ENCODE measurements at regions not wholly inside any gene's neighbourhood (a gene's known extent, or its start where the extent isn't known, plus 50 kb on each side); places are given as distances from the start of the nearest gene placed in this dataset.

DNA sequence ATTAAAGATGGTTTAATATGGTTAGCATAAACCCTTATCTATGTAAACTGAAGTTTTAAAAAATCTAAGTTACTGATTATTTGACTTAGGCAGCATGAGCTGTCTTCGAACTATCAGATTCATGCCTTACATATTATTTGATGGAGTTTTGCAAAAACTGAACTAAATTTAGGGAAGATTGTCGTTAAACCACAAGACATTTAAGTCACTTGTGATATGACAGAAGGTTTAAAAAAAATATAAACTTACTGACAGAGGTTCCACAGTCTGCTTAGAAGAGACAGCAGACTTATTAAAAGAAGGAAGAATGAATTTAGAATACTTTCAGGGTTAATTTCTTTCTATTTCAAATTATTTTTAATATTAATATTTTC is 110.9 kb upstream of the FRY start:
- H3K4me3 Mint-ChIP-seq = no peak overlapping the region

DNA sequence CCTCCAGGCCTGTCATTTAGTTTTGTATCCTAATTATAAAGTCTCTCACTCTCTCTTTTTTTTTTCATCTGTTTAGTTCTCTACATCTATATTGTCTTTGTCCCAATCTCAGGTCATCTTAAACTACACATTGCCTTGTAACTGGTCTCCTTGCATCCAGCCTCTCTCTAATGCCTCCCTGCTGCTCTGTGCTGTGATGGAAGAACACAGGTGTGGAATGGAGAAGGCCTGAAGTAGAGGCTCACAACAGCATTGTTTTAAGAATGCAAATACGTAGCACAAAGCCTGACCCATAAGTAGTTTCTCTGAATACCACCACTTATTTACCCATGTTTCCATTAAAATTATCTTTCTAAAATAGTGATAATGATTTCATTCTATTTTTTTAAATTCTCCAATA is 108.8 kb upstream of the FRY start:
- H3K27ac Mint-ChIP-seq = no peak overlapping the region
- H3K27ac ChIP-seq (ENCODE audit: low read depth in 1 of 2, low read length in 2 of 2) = no peak overlapping the region
- intact Hi-C loops (cut with DNase I, micrococcal nuclease) = no loop called here
- H3K36me3 ChIP-seq (ENCODE audit: insufficient read depth, low read length) = no peaks in the 10 kb centered on the region
- TF ChIP-seq, protein P1, sequence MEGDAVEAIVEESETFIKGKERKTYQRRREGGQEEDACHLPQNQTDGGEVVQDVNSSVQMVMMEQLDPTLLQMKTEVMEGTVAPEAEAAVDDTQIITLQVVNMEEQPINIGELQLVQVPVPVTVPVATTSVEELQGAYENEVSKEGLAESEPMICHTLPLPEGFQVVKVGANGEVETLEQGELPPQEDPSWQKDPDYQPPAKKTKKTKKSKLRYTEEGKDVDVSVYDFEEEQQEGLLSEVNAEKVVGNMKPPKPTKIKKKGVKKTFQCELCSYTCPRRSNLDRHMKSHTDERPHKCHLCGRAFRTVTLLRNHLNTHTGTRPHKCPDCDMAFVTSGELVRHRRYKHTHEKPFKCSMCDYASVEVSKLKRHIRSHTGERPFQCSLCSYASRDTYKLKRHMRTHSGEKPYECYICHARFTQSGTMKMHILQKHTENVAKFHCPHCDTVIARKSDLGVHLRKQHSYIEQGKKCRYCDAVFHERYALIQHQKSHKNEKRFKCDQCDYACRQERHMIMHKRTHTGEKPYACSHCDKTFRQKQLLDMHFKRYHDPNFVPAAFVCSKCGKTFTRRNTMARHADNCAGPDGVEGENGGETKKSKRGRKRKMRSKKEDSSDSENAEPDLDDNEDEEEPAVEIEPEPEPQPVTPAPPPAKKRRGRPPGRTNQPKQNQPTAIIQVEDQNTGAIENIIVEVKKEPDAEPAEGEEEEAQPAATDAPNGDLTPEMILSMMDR (IDR thresholded peaks at IDR 0.05) = no peak
- H3K9me3 ChIP-seq (ENCODE audit: control insufficient read depth in 1 of 2, insufficient read depth in 1 of 2, low read length in 2 of 2) = no peaks in the 10 kb centered on the region
- ChIA-PET POLR2A (no interaction called here), CTCF (no interaction called here)
- no peak overlapping the region for H3K4me3 Mint-ChIP-seq
- H3K4me3 ChIP-seq (ENCODE audit: low read length) = no peak overlapping the region
- H3K27me3 Mint-ChIP-seq = no peaks in the 10 kb centered on the region
- no peak for DNase-seq
- H3K36me3 Mint-ChIP-seq (ENCODE audit: low read depth) = no peaks in the 10 kb centered on the region
- H3K9me3 Mint-ChIP-seq = no peaks in the 10 kb centered on the region
- peaks cover 7% of the 10 kb centered on the region for H3K4me1 ChIP-seq (ENCODE audit: insufficient read depth, low read length)
- no peak for ATAC-seq (ENCODE audit: poor library complexity)
- no peaks in the 10 kb centered on the region for H3K27me3 ChIP-seq (ENCODE audit: control insufficient read depth in 1 of 2, insufficient read depth in 2 of 2, low read length in 2 of 2)
- peaks cover 8% of the 10 kb centered on the region for H3K4me1 Mint-ChIP-seq (ENCODE audit: low read depth)

More for the DNA sequence above, 110.9 kb upstream of the FRY start:
- Mint-ChIP-seq H3K27ac (peak overlapping the region; percentile 55), H3K4me1 (ENCODE audit: low read depth) (peaks cover 6% of the 10 kb centered on the region), H3K36me3 (ENCODE audit: low read depth) (no peaks in the 10 kb centered on the region), H3K9me3 (no peaks in the 10 kb centered on the region), H3K27me3 (no peaks in the 10 kb centered on the region)
- Histone ChIP-seq H3K27ac (ENCODE audit: low read depth in 1 of 2, low read length in 2 of 2) (no peak overlapping the region), H3K9me3 (ENCODE audit: control insufficient read depth in 1 of 2, insufficient read depth in 1 of 2, low read length in 2 of 2) (no peaks in the 10 kb centered on the region), H3K27me3 (ENCODE audit: control insufficient read depth in 1 of 2, insufficient read depth in 2 of 2, low read length in 2 of 2) (no peaks in the 10 kb centered on the region), H3K4me1 (ENCODE audit: insufficient read depth, low read length) (no peaks in the 10 kb centered on the region), H3K4me3 (ENCODE audit: low read length) (no peak overlapping the region), H3K36me3 (ENCODE audit: insufficient read depth, low read length) (no peaks in the 10 kb centered on the region)
- CTCF ChIA-PET = interaction anchor here (4.1 kb wide), 1 partner anchor 11 kb away, joined by 22 read pairs; no protein-coding TSS in a partner anchor
- POLR2A ChIA-PET = no interaction called here
- DNase-seq (no peak), ATAC-seq (ENCODE audit: poor library complexity) (no peak)
- intact Hi-C loops (cut with DNase I, micrococcal nuclease) = no loop called here
- TF ChIP-seq, protein P1 (IDR thresholded peaks at IDR 0.05) = no peak

DNA sequence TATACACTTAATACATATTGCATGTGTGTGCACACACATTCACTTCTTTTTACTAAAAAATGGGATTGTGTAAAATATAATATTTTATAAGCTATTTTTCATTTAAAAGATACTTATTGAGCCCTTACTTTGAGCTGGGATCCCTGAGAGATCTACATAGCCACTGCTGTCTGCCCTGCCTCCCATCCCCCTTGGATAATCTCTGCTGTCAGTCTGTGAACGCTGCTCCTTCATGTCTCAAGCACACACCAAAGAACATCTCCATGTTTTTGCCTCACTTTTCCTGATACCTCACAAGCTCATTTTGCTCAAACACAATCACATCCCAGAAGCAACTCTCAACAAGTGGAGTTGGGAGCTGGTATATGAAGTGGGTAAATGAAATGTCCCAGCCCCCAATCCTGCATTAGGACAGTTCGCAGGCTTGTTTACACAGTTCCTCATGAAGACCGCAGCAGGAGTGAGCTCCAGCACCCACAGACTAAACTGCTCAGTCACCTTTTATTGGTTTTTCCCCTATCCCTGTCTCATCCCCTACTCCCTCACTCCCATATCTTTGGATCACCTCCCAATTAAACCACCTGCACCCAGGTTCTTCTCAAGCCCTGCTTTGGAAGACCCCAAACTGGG is 108.3 kb upstream of the FRY start:
- no peaks in the 10 kb centered on the region for H3K36me3 Mint-ChIP-seq (ENCODE audit: low read depth)
- no peaks in the 10 kb centered on the region for H3K9me3 ChIP-seq (ENCODE audit: control insufficient read depth in 1 of 2, insufficient read depth in 1 of 2, low read length in 2 of 2)
- H3K27me3 Mint-ChIP-seq = no peaks in the 10 kb centered on the region
- POLR2A ChIA-PET = no interaction called here
- no peak for ATAC-seq (ENCODE audit: poor library complexity)
- no peak overlapping the region for H3K4me3 ChIP-seq (ENCODE audit: low read length)
- intact Hi-C loops (cut with DNase I, micrococcal nuclease) = no loop called here
- TF ChIP-seq, protein P1 (IDR thresholded peaks at IDR 0.05) = no peak
- H3K36me3 ChIP-seq (ENCODE audit: insufficient read depth, low read length) = no peaks in the 10 kb centered on the region
- no peak overlapping the region for H3K27ac Mint-ChIP-seq
- CTCF ChIA-PET = interaction anchor here (1.7 kb wide), 1 partner anchor 13 kb away, joined by 4 read pairs; no protein-coding TSS in a partner anchor
- no peaks in the 10 kb centered on the region for H3K27me3 ChIP-seq (ENCODE audit: control insufficient read depth in 1 of 2, insufficient read depth in 2 of 2, low read length in 2 of 2)
- peaks cover 12% of the 10 kb centered on the region for H3K4me1 Mint-ChIP-seq (ENCODE audit: low read depth)
- no peaks in the 10 kb centered on the region for H3K9me3 Mint-ChIP-seq
- peaks cover 7% of the 10 kb centered on the region for H3K4me1 ChIP-seq (ENCODE audit: insufficient read depth, low read length)
- no peak overlapping the region for H3K27ac ChIP-seq (ENCODE audit: low read depth in 1 of 2, low read length in 2 of 2)
- DNase-seq = no peak
- H3K4me3 Mint-ChIP-seq = no peak overlapping the region

Measured in CD4-positive, alpha-beta T cell (primary cell).